Stomach (tissue), 8 donors: ENCODE measurements at regions not wholly inside any gene's neighbourhood (a gene's known extent, or its start where the extent isn't known, plus 50 kb on each side); places are given as distances from the start of the nearest gene placed in this dataset.
"Not testable (repeated sequence)": the region's sequence is repeated elsewhere in the genome, so short reads cannot be mapped to it uniquely, and the experiment has no call there.

Source experiments
- DNase-seq, 2 donors: peaks; one replicate each; pipeline versions ENCODE4 v3.0.0 to v3.0.0-alpha.2; 2013 to 2019
- H3K27ac ChIP-seq, 5 donors: fragments of 200-600 bp in 4 of 5; sonication (generic) in 4 of 5; one replicate each; pipeline ENCODE4 v1.5.1; 2013 to 2019; ENCODE audit warnings: mild to moderate bottlenecking in 1 of 5, moderate library complexity in 1 of 5
- H3K27me3 ChIP-seq, 3 donors: fragments of 200-600 bp; sonication (generic); one replicate each; pipeline ENCODE4 v1.5.1; 2017 to 2019; ENCODE audit warnings: mixed run types in 1 of 3
- H3K36me3 ChIP-seq, 4 donors: fragments of 200-600 bp; sonication (generic); 1 replicate in 3 of 4; 2 replicates in 1 of 4; pipeline ENCODE4 v1.5.1; 2016 to 2019
- H3K4me1 ChIP-seq, 4 donors: fragments of 200-600 bp; sonication (generic); one replicate each; pipeline ENCODE4 v1.5.1; 2016 to 2019
- H3K4me3 ChIP-seq, 4 donors: fragments of 200-600 bp; sonication (generic) in 3 of 4; one replicate each; pipeline ENCODE4 v1.5.1; 2016 to 2019; ENCODE audit warnings: mild to moderate bottlenecking in 1 of 4
- H3K9me3 ChIP-seq, 4 donors: fragments of 200-600 bp; sonication (generic); one replicate each; pipeline ENCODE4 v1.5.1; 2016 to 2019
- EP300 ChIP-seq: sonication (generic); formaldehyde crosslinking; IDR thresholded peaks from one replicate; pipeline ENCODE4 v1.6.1; 2017; ENCODE audit warnings: antibody characterized with exemption
- POLR2A ChIP-seq, 4 donors: fragments of 450-650 bp; IDR thresholded peaks; one replicate each; pipeline ENCODE4 v1.6.1; 2016; ENCODE audit warnings: antibody characterized with exemption in 4 of 4, control low read depth in 2 of 4, mild to moderate bottlenecking in 1 of 4, moderate library complexity in 1 of 4
- POLR2AphosphoS5 ChIP-seq, 3 donors: sonication (generic); formaldehyde crosslinking; IDR thresholded peaks; one replicate each; pipeline ENCODE4 v1.6.1; 2016; ENCODE audit warnings: antibody characterized with exemption in 3 of 3
- WGBS, 5 donors: extraction: QIAGEN DNeasy Blood & Tissue Kit in 3 of 5; methylation state at CpG; one replicate each; pipeline versions ENCODE4 v1.1.5 to v1.1.7; 2013 to 2018; 5-methylcytosine and 5-hydroxymethylcytosine counted together
- intact Hi-C: fragments of 100-400 bp; cut with DNase I; formaldehyde crosslinking; loops from one replicate; pipeline ENCODE4 v1.15.1; 2023; ENCODE audit warnings: low total_unique reads
- TF ChIP-seq, protein P1 (sequence below), 7 experiments: fragments of 450-650 bp in 4 of 7; fragments of 200-600 bp in 3 of 7; sonication (generic) in 3 of 7; IDR thresholded peaks; one replicate each; pipeline ENCODE4 v1.5.1; 2016 to 2019; ENCODE audit warnings: antibody characterized with exemption in 7 of 7, control low read depth in 2 of 7, mild to moderate bottlenecking in 1 of 7
- donor health status: healthy with polysubstance abuse.
- donor health status: Bipolar disorder and iron deficiency.
- donor health status: healthy.

DNA sequence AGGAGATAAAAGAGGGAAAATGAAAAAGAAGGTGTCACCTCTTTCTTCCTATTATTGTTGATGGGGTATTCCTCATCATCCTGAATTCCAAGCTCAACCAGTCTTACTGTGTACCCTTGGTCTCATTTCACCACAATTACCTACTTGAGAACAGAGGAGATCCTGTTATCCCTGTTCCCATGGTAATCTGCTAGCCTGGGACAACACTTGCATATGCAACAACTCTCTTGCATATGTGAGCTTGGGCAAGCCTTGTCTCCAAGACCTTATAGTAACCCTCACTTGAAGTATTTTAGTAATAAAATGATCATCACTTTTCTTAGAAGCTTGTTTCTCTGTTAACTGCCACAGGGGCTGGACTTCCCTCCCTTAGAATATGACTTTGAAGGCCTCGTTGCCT, 253.7 kb downstream of the NAP1L3 start:
- H3K9me3 ChIP-seq = no peaks in the 10 kb centered on the region
- H3K4me3 ChIP-seq = no peak overlapping the region
- TF ChIP-seq EP300 = no peak
- TF ChIP-seq, protein P1, sequence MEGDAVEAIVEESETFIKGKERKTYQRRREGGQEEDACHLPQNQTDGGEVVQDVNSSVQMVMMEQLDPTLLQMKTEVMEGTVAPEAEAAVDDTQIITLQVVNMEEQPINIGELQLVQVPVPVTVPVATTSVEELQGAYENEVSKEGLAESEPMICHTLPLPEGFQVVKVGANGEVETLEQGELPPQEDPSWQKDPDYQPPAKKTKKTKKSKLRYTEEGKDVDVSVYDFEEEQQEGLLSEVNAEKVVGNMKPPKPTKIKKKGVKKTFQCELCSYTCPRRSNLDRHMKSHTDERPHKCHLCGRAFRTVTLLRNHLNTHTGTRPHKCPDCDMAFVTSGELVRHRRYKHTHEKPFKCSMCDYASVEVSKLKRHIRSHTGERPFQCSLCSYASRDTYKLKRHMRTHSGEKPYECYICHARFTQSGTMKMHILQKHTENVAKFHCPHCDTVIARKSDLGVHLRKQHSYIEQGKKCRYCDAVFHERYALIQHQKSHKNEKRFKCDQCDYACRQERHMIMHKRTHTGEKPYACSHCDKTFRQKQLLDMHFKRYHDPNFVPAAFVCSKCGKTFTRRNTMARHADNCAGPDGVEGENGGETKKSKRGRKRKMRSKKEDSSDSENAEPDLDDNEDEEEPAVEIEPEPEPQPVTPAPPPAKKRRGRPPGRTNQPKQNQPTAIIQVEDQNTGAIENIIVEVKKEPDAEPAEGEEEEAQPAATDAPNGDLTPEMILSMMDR (IDR thresholded peaks at IDR 0.05) = no peak
- TF ChIP-seq POLR2AphosphoS5 (IDR thresholded peaks at IDR 0.05) = no peak
- no peak for TF ChIP-seq POLR2A (IDR thresholded peaks at IDR 0.05)
- H3K27me3 ChIP-seq = no peaks in the 10 kb centered on the region
- no peak overlapping the region for H3K27ac ChIP-seq
- H3K36me3 ChIP-seq = no peaks in the 10 kb centered on the region
- 19 to 30% (median 28%) methylated on average over 1 of the region's 1 CpG for WGBS, 5 donors
- no peak for DNase-seq
- H3K4me1 ChIP-seq = peaks cover 0 to 9% (median 0%) of the 10 kb centered on the region in 4 donors
- intact Hi-C loops = no loop called here

DNA sequence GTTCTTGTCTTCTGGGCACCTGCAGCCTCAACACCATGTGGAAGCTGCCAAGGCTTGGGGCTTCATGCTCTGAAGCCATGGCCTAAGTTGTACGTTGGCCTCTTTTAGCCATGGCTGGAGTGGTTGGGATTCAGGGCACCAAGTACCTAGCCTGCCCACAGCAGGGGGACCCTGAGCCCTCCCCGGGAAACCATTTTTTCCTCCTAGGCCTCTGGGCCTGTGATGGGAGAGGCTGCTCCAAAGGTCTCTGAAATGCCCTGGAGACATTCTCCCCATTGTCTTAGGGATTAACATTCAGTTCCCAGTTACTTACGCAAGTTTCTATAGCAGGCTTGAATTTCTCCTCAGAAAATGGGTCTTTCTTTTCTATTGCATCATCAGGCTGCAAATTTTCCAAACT, 269.3 kb downstream of the NAP1L3 start:
- H3K4me1 ChIP-seq = no peaks in the 10 kb centered on the region
- H3K4me3 ChIP-seq = no peak overlapping the region
- H3K27ac ChIP-seq = no peak overlapping the region
- no peaks in the 10 kb centered on the region for H3K36me3 ChIP-seq
- 85 to 100% (median 91%) methylated on average over 3 of the region's 3 CpGs for WGBS, 5 donors
- TF ChIP-seq POLR2AphosphoS5 (IDR thresholded peaks at IDR 0.05) (no peak), EP300 (no peak)
- intact Hi-C loops = no loop called here
- no peak for DNase-seq
- H3K27me3 ChIP-seq = peaks cover 0 to 6% (median 0%) of the 10 kb centered on the region in 3 donors
- peaks cover 0 to 27% (median 5%) of the 10 kb centered on the region in 4 donors for H3K9me3 ChIP-seq

DNA sequence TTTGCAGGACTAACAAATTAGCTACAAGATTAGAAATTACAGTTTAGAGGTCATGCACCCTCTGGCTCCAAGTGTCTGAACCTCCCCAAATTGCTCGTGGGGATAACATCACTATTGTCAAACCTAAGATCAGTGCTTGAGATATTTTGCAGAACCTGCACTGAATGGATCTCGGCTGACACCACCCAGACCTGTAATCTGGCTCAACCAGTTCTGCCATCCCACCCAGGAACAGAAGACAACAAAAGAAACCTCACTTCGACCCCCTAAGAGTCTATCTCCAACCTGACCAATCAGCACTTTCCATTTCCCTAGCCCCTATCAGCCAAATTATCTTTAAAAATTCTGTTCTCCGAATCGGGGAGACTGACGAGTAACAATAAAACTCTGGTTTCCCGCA, 318.7 kb downstream of the NAP1L3 start:
- no peak for DNase-seq
- Histone ChIP-seq H3K9me3 (no peaks in the 10 kb centered on the region), H3K4me1 (no peaks in the 10 kb centered on the region), H3K27ac (no peak overlapping the region), H3K4me3 (no peak overlapping the region), H3K36me3 (no peaks in the 10 kb centered on the region), H3K27me3 (no peaks in the 10 kb centered on the region)
- TF ChIP-seq POLR2AphosphoS5 (IDR thresholded peaks at IDR 0.05) = no peak
- 31 to 56% (median 50%) methylated on average over 7 of the region's 7 CpGs for WGBS, 5 donors
- intact Hi-C loops = no loop called here

DNA sequence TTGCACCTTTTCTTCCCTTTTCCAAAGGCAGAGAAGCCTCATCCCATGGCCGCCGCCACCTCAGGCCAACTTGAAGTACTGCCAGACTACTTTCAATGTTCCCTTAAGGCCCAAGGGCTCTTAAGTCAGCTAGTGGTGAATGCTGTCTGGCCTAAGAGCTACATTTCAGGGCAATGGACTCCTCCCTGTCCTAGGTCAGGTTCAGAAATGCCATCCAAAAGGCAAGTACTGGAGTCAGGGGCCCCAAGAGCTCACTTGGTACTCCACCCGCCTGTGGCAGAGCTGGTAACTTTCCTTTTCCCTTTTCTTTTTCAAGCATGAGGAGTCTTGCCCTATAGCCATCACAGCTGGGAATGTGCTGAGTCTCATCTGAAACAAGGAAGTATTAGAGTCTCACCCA, 327.1 kb downstream of the NAP1L3 start:
- 63 to 89% (median 67%) methylated on average over 3 of the region's 3 CpGs for WGBS, 5 donors
- H3K4me3 ChIP-seq = no peak overlapping the region
- TF ChIP-seq, protein P1 (IDR thresholded peaks at IDR 0.05) = no peak
- no peak for TF ChIP-seq EP300
- no peak for TF ChIP-seq POLR2A (IDR thresholded peaks at IDR 0.05)
- no peak for TF ChIP-seq POLR2AphosphoS5 (IDR thresholded peaks at IDR 0.05)
- H3K36me3 ChIP-seq = no peaks in the 10 kb centered on the region
- DNase-seq = no peak
- no peak overlapping the region for H3K27ac ChIP-seq
- no peaks in the 10 kb centered on the region for H3K4me1 ChIP-seq
- no peaks in the 10 kb centered on the region for H3K27me3 ChIP-seq
- intact Hi-C loops = no loop called here
- H3K9me3 ChIP-seq = no peaks in the 10 kb centered on the region

DNA sequence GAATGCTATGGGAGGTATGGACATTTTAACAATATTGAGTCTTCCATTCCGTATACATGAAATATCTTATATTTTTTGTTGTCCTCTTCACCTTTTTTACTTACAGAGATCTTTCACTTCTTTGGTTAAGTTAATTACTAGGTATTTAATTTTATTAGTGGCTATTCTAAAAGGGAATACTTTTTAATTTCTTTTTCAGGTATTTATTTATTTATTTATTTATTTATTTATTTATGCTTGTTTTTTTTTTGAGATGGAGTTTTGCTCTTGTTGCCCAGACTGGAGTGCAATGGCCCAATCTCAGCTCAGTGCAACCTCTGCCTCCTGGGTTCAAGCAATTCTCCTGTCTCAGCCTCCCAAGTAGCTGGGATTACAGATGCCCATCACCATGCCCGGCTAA, 329.1 kb downstream of the NAP1L3 start:
- intact Hi-C loops, H3K4me1 ChIP-seq, H3K9me3 ChIP-seq, H3K36me3 ChIP-seq, H3K27me3 ChIP-seq, H3K4me3 ChIP-seq, H3K27ac ChIP-seq, DNase-seq: not testable (repeated sequence)
- 88 to 98% (median 89%) methylated on average over 2 of the region's 2 CpGs for WGBS, 5 donors

DNA sequence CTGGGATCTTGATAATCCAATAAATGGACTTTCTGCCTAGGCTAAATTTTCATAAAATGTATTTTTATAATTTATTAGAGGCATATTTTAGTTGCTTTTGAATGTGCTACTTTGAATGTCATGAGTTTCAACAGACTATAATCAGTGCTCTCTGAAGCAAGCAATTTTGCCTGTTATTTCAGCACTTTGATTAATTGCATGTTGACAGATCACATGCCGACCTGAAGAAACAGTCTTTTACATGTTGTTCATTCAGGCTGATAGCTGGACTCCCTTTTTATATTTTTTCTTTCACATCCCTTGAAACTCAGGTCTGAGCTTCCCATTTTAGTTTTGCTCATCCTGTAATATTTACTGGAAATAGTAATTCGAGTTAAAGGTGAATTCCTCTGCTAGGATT, 341.0 kb downstream of the NAP1L3 start:
- Histone ChIP-seq H3K4me1 (no peaks in the 10 kb centered on the region), H3K4me3 (no peak overlapping the region), H3K36me3 (no peaks in the 10 kb centered on the region), H3K27ac (no peak overlapping the region), H3K27me3 (no peaks in the 10 kb centered on the region), H3K9me3 (no peaks in the 10 kb centered on the region)
- TF ChIP-seq EP300 (no peak), POLR2AphosphoS5 (IDR thresholded peaks at IDR 0.05) (no peak), POLR2A (IDR thresholded peaks at IDR 0.05) (no peak)
- TF ChIP-seq, protein P1 (IDR thresholded peaks at IDR 0.05) = no peak
- no peak for DNase-seq
- intact Hi-C loops = no loop called here
- WGBS, 5 donors = 10 to 37% (median 30%) methylated on average over 2 of the region's 2 CpGs
